ENCODE measurements at regions not wholly inside any gene's neighbourhood (a gene's known extent, or its start where the extent isn't known, plus 50 kb on each side); places are given as distances from the start of the nearest gene placed in this dataset.
A peak's percentile ranks its signal among the peaks of the same experiment; 100 is the strongest.
"Not testable (repeated sequence)": the region's sequence is repeated elsewhere in the genome, so short reads cannot be mapped to it uniquely, and the experiment has no call there.

- DNase-seq: not testable (repeated sequence)
These were observed 127.9 kb downstream of the ARRDC4 start for GRCh38 chr15:98088307-98088945.

GRCh38 chr15:98089352-98089751 lies 128.8 kb downstream of the ARRDC4 start:
- not testable (repeated sequence) for DNase-seq

DNA sequence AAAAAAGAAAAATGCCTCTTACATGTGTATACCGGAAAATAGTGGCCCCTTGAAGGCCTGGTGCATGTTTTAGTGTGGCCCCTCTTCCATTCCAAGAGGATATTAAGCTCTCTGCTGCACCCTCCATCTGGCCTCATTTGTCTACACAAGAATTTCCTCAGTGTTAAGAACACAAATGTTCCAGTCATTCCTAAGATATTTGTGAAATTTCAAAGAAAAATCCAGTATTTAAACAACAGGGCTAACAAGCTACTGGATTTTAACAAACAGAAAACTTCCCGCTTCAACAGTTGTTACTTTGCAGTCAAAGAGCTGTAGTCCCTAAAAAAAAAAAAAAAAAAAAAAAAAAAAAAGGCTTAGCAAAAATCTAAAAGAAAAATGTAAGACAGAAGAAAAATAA lies 137.5 kb downstream of the ARRDC4 start:
- not testable (repeated sequence) for DNase-seq

- DNase-seq: not testable (repeated sequence)
These were observed 140.1 kb downstream of the ARRDC4 start for GRCh38 chr15:98100606-98101005.

GRCh38 chr15:98103570-98103969 lies 143.1 kb downstream of the ARRDC4 start:
- DNase-seq: no peak

DNA sequence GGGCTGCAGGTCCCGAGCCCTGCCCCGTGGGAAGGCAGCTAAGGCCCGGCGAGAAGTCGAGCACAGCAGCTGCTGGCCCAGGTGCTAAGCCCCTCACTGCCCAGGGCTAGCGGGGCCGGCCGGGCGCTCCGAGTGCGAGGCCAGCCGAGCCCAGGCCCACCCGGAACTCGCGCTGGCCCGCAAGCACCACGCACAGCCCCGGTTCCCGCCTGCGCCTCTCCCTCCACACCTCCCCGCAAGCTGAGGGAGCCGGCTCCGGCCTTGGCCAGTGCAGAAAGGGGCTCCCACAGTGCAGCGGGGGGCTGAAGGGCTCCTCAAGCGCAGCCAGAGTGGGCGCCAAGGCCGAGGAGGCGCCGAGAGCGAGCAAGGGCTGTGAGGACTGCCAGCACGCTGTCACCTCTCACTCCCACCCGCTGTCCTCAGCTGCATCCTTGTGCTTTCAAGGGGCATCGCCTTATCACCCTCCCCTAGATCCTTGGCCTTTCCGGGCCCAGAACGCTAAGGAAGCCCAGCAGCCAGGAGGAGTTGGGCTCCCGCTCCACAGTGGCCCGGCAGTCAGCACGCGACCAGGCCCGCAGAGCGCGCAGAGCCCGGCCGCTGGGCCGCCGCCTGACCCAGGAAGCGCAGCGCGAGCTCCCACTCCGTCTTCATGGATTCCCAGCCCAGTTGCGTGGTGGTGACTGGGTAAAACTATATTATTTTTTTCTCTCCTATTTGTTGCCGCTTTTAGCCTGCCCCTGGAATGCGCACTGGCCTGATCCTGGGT lies 144.1 kb downstream of the ARRDC4 start:
- DNase-seq: not testable (repeated sequence)

DNA sequence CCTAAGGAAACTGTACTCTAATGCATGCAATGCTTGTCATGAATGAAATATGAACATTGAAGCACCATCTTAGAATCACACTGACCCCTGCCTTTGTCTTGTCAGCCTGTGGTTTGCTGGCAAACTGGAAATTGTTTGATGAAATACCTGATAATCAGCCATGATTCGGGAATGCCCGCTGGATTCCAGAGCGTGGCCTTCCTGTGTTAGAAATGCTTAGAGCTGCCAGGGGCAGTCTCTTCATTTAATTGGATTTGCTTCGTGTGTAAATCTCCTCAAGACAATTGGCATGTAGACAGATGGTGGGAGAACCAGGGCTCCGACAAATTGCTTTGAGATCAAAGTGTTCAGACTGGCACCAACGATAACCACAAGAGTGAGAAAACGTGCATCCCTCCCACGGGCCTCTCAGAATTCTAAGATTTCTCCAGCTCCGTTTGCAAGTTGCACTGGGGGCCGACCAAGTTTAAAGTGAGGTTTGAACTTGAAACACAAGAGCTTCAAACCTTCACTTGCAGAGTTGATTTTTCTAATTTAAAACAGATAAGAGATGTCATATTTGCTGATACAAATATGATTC lies 146.2 kb downstream of the ARRDC4 start:
- DNase-seq: not testable (repeated sequence)

DNA sequence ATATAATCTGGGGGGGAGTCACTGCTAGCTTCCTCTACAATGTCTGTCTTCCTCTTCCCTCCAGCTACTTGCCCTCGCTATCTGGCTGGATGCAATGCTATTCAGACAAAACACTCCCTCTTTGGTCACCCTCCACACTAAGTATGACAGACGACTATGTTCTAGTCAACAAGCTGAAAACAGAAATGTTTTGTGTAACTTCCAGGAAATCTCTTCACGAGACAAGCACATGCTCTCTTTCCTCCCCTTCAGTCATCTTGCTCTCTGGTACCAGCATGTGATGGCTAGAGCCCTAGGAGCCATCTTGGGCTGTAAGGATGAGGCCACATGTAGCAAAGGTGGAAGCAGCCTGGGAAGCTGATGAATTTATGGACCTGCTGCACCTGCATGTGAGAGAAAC lies 151.3 kb downstream of the ARRDC4 start:
- no peak for DNase-seq

DNA sequence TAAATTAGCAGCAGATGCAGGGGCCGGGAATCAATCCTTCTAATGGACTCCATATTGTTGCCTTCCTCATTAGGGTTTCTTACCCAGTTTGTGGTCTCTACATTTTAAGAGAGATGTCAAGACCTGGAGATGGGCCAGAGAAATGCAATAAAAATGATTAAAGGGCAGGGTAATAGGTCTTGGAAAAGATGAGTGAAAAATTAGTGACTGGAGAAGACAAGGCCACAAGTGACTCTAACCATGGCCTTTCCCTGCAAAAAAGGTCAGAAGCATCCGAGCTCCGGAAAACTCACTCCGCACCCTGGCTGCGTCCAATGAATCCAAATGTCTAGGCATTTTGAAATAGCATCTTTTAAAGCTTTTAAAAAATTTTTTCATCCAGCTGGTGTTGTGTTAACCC lies 152.8 kb downstream of the ARRDC4 start:
- DNase-seq: peak; percentile 83

DNA sequence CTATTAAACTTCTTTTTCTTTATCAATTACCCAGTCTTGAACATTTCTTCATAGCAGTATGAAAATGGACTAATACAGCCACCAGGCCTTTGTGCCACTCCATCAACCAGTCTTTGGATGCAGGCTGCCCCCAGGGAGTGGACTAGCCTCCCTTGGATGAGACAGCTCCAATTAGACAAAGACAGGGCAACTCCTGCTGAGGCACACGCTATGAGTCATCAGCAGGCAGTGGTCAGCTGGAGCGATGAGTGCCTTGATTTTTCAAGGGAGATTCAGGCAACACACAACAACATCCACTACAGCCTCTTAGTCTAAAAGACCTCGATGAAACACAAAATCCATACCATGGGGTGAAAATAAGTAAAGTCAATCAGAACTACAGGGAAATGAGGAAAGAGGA lies 160.1 kb downstream of the ARRDC4 start:
- no peak for DNase-seq

GRCh38 chr15:98121536-98121935 lies 161.0 kb downstream of the ARRDC4 start:
- peak; percentile 41 for DNase-seq

GRCh38 chr15:98121957-98122356 lies 161.5 kb downstream of the ARRDC4 start:
- no peak for DNase-seq

DNA sequence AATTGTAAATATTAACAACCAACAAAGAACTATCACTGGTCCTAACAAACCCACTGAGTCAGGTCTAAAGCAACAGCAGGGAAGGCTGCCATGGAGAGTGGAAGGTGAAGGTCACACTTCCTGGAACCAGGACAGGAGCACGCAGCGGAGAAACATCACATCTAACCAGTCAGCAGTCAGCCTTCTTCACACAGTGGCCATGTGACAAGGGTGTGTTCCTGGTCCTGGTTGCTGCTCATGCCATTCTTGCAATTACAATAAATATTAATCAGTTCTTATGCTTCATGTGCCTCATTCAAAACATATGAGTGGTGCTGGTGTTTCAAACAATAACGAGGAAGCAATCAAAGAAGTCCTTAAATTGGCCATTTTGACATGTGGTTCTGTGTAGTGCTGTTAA lies 162.8 kb downstream of the ARRDC4 start:
- DNase-seq: no peak

DNA sequence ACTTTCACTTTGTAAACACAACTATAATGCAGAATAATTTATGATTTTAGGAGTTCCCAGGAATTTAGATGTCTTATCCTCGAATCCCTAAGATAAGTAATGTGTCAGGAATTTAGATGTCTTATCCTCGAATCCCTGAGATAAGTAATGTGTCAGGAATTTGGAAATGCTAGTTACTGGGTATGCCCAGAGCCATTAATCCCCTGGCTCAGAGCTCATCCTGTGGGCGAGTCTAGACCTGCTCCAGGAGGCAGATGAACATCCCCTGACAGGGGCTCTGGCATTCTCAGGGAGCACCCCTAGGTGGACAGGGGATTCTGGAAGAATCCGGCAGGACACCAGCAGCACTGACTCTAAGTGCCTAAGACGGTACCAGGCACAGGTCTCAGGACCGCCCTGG lies 163.3 kb downstream of the ARRDC4 start:
- no peak for DNase-seq

GRCh38 chr15:98124581-98124980 lies 164.1 kb downstream of the ARRDC4 start:
- DNase-seq: no peak

DNA sequence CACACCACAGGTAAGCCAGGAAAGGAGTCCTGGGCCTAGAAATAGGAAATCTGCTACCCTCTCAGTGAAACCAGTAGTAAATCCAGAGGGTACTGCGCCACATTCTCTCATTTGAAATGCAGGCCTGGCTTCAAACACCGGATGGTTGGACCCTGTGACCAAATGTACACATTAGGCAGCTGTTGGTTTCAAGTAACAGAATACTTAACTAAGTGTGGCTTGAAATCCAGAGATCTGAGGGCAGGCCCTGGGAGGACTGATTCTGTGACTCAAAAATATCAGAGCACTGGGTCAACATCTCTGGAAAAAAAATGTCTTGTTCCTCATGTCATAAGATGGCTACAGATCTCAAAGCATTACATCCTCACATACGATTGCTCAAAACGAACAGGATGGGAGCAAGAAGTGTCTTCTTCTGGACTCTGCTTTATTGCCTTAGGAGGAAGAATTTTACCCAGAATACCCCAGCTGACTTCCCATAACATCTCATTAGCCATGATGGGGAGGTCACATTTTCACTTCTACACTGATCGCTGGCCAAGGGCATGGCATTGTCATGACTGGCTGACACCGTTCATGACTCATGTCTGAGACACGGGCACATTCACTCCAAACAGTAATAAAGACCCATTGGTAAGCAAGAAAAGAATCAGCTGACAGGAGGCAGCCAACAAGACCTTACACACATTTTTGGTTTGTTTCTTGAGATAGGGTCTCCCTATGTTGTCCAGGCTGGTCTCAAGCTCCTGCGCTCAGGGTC lies 166.0 kb downstream of the ARRDC4 start:
- DNase-seq: no peak

DNA sequence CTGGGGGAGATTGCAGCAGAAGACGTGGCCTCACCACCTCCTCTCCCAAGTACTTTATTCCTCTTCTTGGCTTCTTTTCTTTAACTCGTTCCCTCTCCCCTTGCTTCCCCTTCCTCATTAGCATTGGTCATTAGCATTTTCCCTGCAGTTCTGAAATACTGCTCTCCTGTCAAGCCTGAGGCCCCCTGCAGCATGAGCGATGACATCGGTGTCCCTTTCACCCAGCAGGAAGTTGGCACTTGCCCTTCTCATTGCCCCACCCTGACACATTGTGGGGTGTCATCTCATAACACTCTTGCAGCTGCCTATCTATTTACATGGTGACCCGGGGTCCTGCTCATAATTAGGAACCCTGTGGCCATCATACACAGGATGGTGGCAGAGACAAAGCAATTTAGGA lies 167.1 kb downstream of the ARRDC4 start:
- DNase-seq: no peak

DNA sequence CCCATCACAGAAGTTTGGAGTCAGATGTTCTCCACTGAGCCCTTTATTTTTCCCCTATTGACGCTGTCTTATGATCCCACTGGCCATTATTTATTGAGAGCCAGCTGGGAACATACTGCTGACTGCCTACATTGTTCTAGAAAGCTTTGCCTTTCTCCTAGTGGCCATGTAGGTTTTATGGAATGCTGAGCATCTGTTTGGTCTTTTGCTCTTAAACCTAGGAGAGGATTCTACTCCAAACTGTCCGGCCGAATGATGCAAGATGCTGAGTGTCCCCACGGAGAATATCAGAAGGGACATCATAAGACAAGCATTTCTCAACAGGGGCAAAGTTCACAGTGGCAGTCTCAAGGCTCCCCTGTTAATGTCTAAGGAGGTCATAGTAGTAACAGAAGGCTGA lies 171.4 kb downstream of the ARRDC4 start:
- no peak for DNase-seq

- no peak for DNase-seq
These were observed 174.4 kb downstream of the ARRDC4 start for GRCh38 chr15:98134905-98135304.

DNA sequence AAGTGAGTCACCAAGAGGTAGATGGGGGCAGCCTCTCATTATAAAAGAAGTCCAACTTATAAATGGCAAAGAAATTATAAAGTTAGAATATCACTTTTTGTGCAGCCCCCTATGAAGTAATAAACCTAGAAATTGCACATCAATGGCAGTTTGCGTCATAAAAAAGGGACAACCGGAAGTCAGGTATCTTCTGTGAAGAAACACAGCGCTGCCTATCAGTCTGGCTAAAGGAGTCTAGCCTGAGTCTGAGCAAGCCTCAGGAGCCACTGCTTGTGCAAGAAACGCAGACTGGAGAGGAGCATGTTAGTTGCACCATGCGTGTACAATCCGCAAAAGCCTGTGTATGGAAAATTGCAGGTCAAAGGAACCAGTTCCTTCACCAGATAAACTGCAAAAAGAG lies 178.4 kb downstream of the ARRDC4 start:
- no peak for DNase-seq

- DNase-seq: no peak
These were observed 178.8 kb downstream of the ARRDC4 start for GRCh38 chr15:98139337-98139736.

GRCh38 chr15:98142572-98142971 lies 182.1 kb downstream of the ARRDC4 start:
- no peak for DNase-seq

DNA sequence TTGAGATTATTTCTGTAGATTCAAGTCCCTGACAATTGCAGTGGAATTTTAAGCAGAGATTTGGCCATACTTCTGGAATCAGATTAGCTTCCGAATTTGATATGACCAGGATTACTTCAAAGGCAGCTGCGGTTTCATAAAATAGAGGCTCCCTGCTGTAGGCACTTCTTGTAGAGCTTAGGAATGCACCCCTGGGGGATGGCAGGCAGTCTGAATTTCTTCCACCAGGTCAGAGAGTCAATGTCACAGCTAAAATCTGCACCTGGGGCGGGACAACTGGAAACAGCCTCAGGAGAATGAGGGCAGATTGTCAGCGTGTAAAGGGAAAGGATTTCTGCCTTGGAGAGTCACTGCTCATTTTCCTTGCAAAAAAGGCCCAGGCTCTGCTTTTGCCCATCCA lies 182.6 kb downstream of the ARRDC4 start:
- no peak for DNase-seq

Measured in renal pelvis (tissue), 1 donor.